ENCODE measurements at regions not wholly inside any gene's neighbourhood (a gene's known extent, or its start where the extent isn't known, plus 50 kb on each side); places are given as distances from the start of the nearest gene placed in this dataset.

DNA sequence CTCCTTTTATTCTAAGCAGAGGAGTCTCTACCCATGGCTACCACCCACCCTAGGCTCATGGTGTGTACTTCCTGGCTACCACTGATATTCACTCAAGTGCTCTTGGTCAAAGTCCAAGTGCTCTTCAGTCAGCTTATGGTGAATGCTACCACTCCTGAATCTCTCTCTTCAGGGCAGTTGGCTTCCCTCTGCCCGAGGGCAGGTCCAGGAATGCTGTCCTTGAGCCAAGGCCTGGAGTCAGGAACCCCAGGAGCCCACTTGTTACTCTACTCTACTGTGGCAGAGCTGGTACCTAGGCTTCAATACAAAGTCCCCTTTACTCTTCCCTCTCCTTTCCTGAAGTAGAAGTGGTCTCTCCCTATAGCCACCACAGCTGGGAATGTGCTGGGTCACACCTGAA lies 226.0 kb downstream of the DIPK2A start:
- TF ChIP-seq, protein P1, sequence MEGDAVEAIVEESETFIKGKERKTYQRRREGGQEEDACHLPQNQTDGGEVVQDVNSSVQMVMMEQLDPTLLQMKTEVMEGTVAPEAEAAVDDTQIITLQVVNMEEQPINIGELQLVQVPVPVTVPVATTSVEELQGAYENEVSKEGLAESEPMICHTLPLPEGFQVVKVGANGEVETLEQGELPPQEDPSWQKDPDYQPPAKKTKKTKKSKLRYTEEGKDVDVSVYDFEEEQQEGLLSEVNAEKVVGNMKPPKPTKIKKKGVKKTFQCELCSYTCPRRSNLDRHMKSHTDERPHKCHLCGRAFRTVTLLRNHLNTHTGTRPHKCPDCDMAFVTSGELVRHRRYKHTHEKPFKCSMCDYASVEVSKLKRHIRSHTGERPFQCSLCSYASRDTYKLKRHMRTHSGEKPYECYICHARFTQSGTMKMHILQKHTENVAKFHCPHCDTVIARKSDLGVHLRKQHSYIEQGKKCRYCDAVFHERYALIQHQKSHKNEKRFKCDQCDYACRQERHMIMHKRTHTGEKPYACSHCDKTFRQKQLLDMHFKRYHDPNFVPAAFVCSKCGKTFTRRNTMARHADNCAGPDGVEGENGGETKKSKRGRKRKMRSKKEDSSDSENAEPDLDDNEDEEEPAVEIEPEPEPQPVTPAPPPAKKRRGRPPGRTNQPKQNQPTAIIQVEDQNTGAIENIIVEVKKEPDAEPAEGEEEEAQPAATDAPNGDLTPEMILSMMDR (IDR thresholded peaks at IDR 0.05): no peak
- Mint-ChIP-seq H3K27ac (no peak overlapping the region), H3K4me1 (ENCODE audit: low read depth) (no peaks in the 10 kb centered on the region), H3K9me3 (no peaks in the 10 kb centered on the region), H3K36me3 (ENCODE audit: low read depth) (no peaks in the 10 kb centered on the region), H3K4me3 (no peak overlapping the region), H3K27me3 (no peaks in the 10 kb centered on the region)
- Histone ChIP-seq H3K4me3 (ENCODE audit: low read length) (no peak overlapping the region), H3K36me3 (ENCODE audit: insufficient read depth, low read length) (no peaks in the 10 kb centered on the region), H3K27ac (ENCODE audit: low read depth in 1 of 2, low read length in 2 of 2) (no peak overlapping the region), H3K4me1 (ENCODE audit: insufficient read depth, low read length) (no peaks in the 10 kb centered on the region), H3K27me3 (ENCODE audit: control insufficient read depth in 1 of 2, insufficient read depth in 2 of 2, low read length in 2 of 2) (no peaks in the 10 kb centered on the region), H3K9me3 (ENCODE audit: control insufficient read depth in 1 of 2, insufficient read depth in 1 of 2, low read length in 2 of 2) (peaks cover 5 to 18% of the 10 kb centered on the region in 2 experiments)
- ATAC-seq (ENCODE audit: poor library complexity) (no peak), DNase-seq (no peak)
- POLR2A ChIA-PET: no interaction called here
- CTCF ChIA-PET: no interaction called here
- intact Hi-C loops (cut with DNase I, micrococcal nuclease): no loop called here

DNA sequence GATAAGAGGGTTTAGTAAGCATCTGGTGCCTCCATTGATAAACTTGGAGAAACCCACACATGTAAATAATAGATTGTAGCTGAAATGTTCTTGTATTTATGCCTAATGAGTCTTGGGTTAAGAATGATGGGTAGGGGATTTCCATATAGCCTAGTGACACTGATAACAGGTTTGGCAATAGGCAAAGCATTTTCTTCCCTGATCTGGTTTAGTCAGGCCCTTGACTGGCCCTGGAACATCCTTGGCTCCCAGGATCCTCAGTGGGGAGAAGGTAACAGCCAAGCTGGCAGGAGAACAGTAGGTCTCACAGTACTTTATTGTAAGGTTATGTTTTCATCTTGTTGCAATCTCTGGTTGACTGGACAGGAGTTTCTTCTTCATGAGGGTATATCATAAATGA lies 228.4 kb downstream of the DIPK2A start:
- H3K4me3 Mint-ChIP-seq: no peak overlapping the region
- no peaks in the 10 kb centered on the region for H3K36me3 Mint-ChIP-seq (ENCODE audit: low read depth)
- H3K36me3 ChIP-seq (ENCODE audit: insufficient read depth, low read length): no peaks in the 10 kb centered on the region
- no peaks in the 10 kb centered on the region for H3K9me3 Mint-ChIP-seq
- ATAC-seq (ENCODE audit: poor library complexity) (no peak), DNase-seq (no peak)
- POLR2A ChIA-PET: no interaction called here
- H3K9me3 ChIP-seq (ENCODE audit: control insufficient read depth in 1 of 2, insufficient read depth in 1 of 2, low read length in 2 of 2): peaks cover 0 to 6% of the 10 kb centered on the region in 2 experiments
- CTCF ChIA-PET: no interaction called here
- H3K27ac Mint-ChIP-seq: no peak overlapping the region
- H3K27me3 ChIP-seq (ENCODE audit: control insufficient read depth in 1 of 2, insufficient read depth in 2 of 2, low read length in 2 of 2): no peaks in the 10 kb centered on the region
- TF ChIP-seq, protein P1 (IDR thresholded peaks at IDR 0.05): no peak
- no peaks in the 10 kb centered on the region for H3K27me3 Mint-ChIP-seq
- no peak overlapping the region for H3K4me3 ChIP-seq (ENCODE audit: low read length)
- no peaks in the 10 kb centered on the region for H3K4me1 ChIP-seq (ENCODE audit: insufficient read depth, low read length)
- no peak overlapping the region for H3K27ac ChIP-seq (ENCODE audit: low read depth in 1 of 2, low read length in 2 of 2)
- H3K4me1 Mint-ChIP-seq (ENCODE audit: low read depth): no peaks in the 10 kb centered on the region
- intact Hi-C loops (cut with DNase I, micrococcal nuclease): no loop called here

DNA sequence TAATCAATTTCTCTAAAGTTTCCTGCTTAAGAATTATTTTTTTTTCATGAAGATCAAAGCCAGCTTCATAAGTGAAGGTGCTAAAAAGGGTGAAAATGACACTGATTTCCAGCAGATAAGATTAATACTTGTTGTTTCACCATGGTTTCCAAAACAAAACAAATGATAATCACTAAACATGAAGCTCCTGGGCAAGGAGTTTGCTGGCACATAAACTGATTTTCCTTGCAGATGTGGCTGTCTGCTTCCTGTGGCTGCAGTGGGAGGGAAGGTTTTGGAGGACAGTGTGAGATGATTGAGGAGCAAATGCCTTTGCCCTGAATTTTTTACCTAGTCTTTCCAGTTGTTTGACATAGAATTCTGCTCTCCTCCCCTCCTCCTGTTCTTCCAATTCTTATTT lies 228.8 kb downstream of the DIPK2A start:
- TF ChIP-seq, protein P1 (IDR thresholded peaks at IDR 0.05): no peak
- CTCF ChIA-PET: no interaction called here

More for the DNA sequence above, 228.8 kb downstream of the DIPK2A start:
- H3K9me3 Mint-ChIP-seq: no peaks in the 10 kb centered on the region
- ATAC-seq (ENCODE audit: poor library complexity) (no peak), DNase-seq (no peak)
- Histone ChIP-seq H3K4me1 (ENCODE audit: insufficient read depth, low read length) (no peaks in the 10 kb centered on the region), H3K9me3 (ENCODE audit: control insufficient read depth in 1 of 2, insufficient read depth in 1 of 2, low read length in 2 of 2) (peaks cover 0 to 1% of the 10 kb centered on the region in 2 experiments), H3K27ac (ENCODE audit: low read depth in 1 of 2, low read length in 2 of 2) (no peak overlapping the region), H3K36me3 (ENCODE audit: insufficient read depth, low read length) (no peaks in the 10 kb centered on the region), H3K4me3 (ENCODE audit: low read length) (no peak overlapping the region), H3K27me3 (ENCODE audit: control insufficient read depth in 1 of 2, insufficient read depth in 2 of 2, low read length in 2 of 2) (no peaks in the 10 kb centered on the region)
- intact Hi-C loops (cut with DNase I, micrococcal nuclease): no loop called here
- H3K36me3 Mint-ChIP-seq (ENCODE audit: low read depth): no peaks in the 10 kb centered on the region
- H3K4me3 Mint-ChIP-seq: no peak overlapping the region
- H3K27ac Mint-ChIP-seq: no peak overlapping the region
- POLR2A ChIA-PET: no interaction called here
- H3K27me3 Mint-ChIP-seq: no peaks in the 10 kb centered on the region
- no peaks in the 10 kb centered on the region for H3K4me1 Mint-ChIP-seq (ENCODE audit: low read depth)
